ENCODE measurements at regions not wholly inside any gene's neighbourhood (a gene's known extent, or its start where the extent isn't known, plus 50 kb on each side); places are given as distances from the start of the nearest gene placed in this dataset.
A peak's percentile ranks its signal among the peaks of the same experiment; 100 is the strongest.

- no peak overlapping the region for H3K4me3 ChIP-seq (ENCODE audit: low read length)
- no peak for DNase-seq (ENCODE audit: low read depth)
- TF ChIP-seq, protein P1, sequence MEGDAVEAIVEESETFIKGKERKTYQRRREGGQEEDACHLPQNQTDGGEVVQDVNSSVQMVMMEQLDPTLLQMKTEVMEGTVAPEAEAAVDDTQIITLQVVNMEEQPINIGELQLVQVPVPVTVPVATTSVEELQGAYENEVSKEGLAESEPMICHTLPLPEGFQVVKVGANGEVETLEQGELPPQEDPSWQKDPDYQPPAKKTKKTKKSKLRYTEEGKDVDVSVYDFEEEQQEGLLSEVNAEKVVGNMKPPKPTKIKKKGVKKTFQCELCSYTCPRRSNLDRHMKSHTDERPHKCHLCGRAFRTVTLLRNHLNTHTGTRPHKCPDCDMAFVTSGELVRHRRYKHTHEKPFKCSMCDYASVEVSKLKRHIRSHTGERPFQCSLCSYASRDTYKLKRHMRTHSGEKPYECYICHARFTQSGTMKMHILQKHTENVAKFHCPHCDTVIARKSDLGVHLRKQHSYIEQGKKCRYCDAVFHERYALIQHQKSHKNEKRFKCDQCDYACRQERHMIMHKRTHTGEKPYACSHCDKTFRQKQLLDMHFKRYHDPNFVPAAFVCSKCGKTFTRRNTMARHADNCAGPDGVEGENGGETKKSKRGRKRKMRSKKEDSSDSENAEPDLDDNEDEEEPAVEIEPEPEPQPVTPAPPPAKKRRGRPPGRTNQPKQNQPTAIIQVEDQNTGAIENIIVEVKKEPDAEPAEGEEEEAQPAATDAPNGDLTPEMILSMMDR (conservative IDR thresholded peaks at IDR 0.05; ENCODE audit: low read length), result no peak
These were observed 327.1 kb upstream of the RPS6KA3 start for GRCh38 chrX:20593836-20594235.

DNA sequence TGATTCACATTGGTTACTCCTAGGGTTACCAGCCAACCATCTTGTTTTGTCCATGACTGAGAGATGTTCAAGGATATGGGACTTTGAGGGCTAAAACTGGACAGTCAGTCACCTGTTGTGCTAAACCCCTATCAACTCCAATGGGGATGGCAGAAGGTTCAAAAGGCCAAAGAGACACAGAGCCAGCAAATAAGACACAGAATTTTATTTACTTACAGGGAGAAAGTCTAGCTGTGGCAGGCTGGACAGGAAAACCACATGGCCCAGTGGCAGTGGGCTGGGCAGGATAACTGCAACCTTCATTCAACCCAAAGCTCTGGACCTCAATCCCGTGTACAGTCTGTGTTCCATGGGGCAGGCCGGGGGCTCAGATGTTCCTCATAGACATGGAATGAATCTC is 326.7 kb upstream of the RPS6KA3 start:
- H3K4me3 ChIP-seq (ENCODE audit: low read length), result no peak overlapping the region
- no peak for DNase-seq (ENCODE audit: low read depth)
- TF ChIP-seq, protein P1 (conservative IDR thresholded peaks at IDR 0.05; ENCODE audit: low read length), result no peak

GRCh38 chrX:20591246-20591645 is 324.5 kb upstream of the RPS6KA3 start:
- TF ChIP-seq, protein P1 (conservative IDR thresholded peaks at IDR 0.05; ENCODE audit: low read length), result no peak
- no peak for DNase-seq (ENCODE audit: low read depth)

GRCh38 chrX:20585782-20586181 is 319.1 kb upstream of the RPS6KA3 start:
- TF ChIP-seq, protein P1 (conservative IDR thresholded peaks at IDR 0.05; ENCODE audit: low read length), result no peak
- H3K4me3 ChIP-seq (ENCODE audit: low read length), result no peak overlapping the region
- DNase-seq (ENCODE audit: low read depth), result peak; percentile 3

More at GRCh38 chrX:20591246-20591645, 324.5 kb upstream of the RPS6KA3 start:
- H3K4me3 ChIP-seq (ENCODE audit: low read length), result no peak overlapping the region

DNA sequence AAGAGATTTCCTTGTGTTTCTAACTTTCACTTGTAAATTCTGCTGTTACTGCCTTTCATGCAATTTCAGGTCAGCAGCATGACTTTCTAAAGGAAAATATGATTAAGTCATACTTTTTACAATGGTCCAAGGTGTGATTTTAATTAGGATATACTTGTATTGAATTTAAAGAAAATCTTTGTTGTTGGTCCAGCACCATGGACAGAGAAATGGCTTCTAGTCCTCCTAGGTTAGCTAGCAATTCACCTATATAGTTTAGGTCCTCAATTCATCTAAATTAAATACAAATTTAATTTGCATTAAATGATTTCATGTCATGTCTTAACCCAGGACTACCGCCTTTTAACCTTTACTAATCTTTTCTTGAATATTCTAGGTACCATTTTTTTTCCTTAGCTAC is 304.9 kb upstream of the RPS6KA3 start:
- TF ChIP-seq, protein P1 (conservative IDR thresholded peaks at IDR 0.05; ENCODE audit: low read length), result no peak
- H3K4me3 ChIP-seq (ENCODE audit: low read length), result no peak overlapping the region
- DNase-seq (ENCODE audit: low read depth), result no peak

GRCh38 chrX:20567108-20567507 is 300.4 kb upstream of the RPS6KA3 start:
- TF ChIP-seq, protein P1 (conservative IDR thresholded peaks at IDR 0.05; ENCODE audit: low read length), result no peak
- H3K4me3 ChIP-seq (ENCODE audit: low read length), result no peak overlapping the region
- no peak for DNase-seq (ENCODE audit: low read depth)

GRCh38 chrX:20547611-20548051 is 280.9 kb upstream of the RPS6KA3 start:
- DNase-seq (ENCODE audit: low read depth), result peak; percentile 54
- no peak overlapping the region for H3K4me3 ChIP-seq (ENCODE audit: low read length)
- TF ChIP-seq, protein P1 (conservative IDR thresholded peaks at IDR 0.05; ENCODE audit: low read length), result no peak

All from AG10803 (cell line).